ENCODE measurements at regions not wholly inside any gene's neighbourhood (a gene's known extent, or its start where the extent isn't known, plus 50 kb on each side); places are given as distances from the start of the nearest gene placed in this dataset.

DNA sequence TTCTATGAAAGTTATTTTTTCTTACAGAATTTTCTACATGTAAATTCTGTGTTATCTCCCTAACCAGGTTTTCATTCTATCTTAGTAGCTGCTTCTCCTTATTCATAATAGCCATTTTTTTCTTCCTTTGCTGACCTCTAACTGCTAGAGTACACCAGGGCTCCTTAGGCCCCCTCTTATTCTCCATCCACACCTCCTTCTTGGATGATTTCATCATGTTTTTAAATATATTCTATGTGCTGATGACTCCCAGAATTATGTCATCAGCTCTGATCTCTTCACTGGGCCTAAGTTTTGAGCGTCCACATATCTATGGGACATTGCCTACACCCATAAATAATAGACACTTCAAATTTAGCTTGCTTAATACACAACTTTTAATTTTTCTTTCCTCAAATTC, 721.5 kb downstream of the SLC16A7 start:
- Mint-ChIP-seq H3K4me1 (peaks cover 4% of the 10 kb centered on the region), H3K36me3 (ENCODE audit: low read depth) (no peaks in the 10 kb centered on the region), H3K27me3 (ENCODE audit: low read depth) (no peaks in the 10 kb centered on the region), H3K27ac (ENCODE audit: unreplicated experiment) (no peak overlapping the region), H3K4me3 (no peak overlapping the region), H3K9me3 (no peaks in the 10 kb centered on the region)
- DNase-seq (ENCODE audit: low read depth, low spot score): no peak
- TF ChIP-seq CTCF (conservative IDR thresholded peaks at IDR 0.05): no peak

DNA sequence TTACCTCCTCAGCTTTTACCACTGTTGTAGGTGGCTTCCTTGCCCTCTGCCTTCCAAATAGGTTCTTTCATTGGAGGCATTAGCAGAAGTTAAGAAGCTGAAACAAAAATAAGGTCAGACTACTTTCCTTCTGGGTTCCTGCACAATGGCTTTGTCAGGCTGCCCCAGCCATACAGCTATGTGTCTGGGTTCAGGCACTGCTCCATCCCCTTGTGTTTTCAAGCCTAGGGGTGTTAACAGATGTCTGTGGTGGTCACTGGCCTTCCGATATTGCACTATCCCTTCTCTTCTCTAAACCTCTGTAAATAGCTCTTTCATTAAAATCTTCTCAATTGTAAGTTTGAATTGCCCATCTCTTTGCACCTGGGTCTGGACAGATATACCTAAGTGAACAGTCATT, 728.9 kb downstream of the SLC16A7 start:
- Mint-ChIP-seq H3K9me3 (no peaks in the 10 kb centered on the region), H3K4me3 (no peak overlapping the region), H3K36me3 (ENCODE audit: low read depth) (no peaks in the 10 kb centered on the region), H3K27me3 (ENCODE audit: low read depth) (no peaks in the 10 kb centered on the region), H3K4me1 (no peaks in the 10 kb centered on the region), H3K27ac (ENCODE audit: unreplicated experiment) (no peak overlapping the region)
- DNase-seq (ENCODE audit: low read depth, low spot score): no peak
- TF ChIP-seq CTCF (conservative IDR thresholded peaks at IDR 0.05): no peak

DNA sequence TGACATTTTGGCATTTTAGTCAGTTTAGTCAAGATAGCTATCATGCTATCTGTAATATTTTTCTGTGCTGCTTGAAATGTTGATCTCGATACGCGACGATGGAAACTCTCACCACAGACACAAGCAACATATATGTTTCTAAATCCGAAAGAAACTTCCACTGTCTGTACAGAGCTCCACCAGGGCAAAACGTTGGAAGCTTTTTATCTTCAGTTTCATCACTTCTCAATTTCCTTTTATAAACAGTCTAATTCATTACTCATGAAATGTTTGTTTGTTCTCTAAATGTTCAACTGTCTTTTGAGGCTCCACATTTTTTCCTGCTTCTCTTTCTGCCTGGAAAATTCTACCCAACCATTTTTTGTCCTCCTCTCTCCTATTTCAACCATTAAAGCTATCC, 737.6 kb downstream of the SLC16A7 start:
- no peaks in the 10 kb centered on the region for H3K4me1 Mint-ChIP-seq

DNA sequence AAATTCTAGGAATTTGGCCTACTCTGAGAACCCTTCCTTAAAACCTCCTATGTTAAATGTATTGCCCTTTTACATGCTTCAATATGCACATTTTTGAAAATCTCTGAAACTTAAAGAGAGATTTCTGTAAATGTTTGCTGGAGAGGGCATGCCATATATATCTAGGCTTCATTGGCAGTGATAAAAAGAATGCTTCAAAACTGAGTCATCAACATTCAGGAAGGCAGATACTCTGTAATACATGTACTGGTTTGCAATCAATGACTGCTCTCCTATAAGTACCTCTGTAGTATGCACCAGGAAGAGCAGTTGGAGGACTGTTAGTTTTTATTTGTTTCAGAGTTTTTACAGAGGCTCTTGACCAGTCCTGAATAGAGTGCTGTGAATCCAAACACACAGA, 739.9 kb downstream of the SLC16A7 start:
- no peak for TF ChIP-seq CTCF (conservative IDR thresholded peaks at IDR 0.05)
- no peaks in the 10 kb centered on the region for H3K4me1 Mint-ChIP-seq
- no peak overlapping the region for H3K27ac Mint-ChIP-seq (ENCODE audit: unreplicated experiment)
- no peak for DNase-seq (ENCODE audit: low read depth, low spot score)
- H3K36me3 Mint-ChIP-seq (ENCODE audit: low read depth): no peaks in the 10 kb centered on the region
- no peaks in the 10 kb centered on the region for H3K9me3 Mint-ChIP-seq
- H3K27me3 Mint-ChIP-seq (ENCODE audit: low read depth): no peaks in the 10 kb centered on the region
- no peak overlapping the region for H3K4me3 Mint-ChIP-seq

More for the DNA sequence above, 737.6 kb downstream of the SLC16A7 start:
- TF ChIP-seq CTCF (conservative IDR thresholded peaks at IDR 0.05): no peak
- no peaks in the 10 kb centered on the region for H3K9me3 Mint-ChIP-seq
- no peak overlapping the region for H3K4me3 Mint-ChIP-seq
- H3K27me3 Mint-ChIP-seq (ENCODE audit: low read depth): no peaks in the 10 kb centered on the region
- H3K36me3 Mint-ChIP-seq (ENCODE audit: low read depth): no peaks in the 10 kb centered on the region
- H3K27ac Mint-ChIP-seq (ENCODE audit: unreplicated experiment): no peak overlapping the region
- DNase-seq (ENCODE audit: low read depth, low spot score): no peak

- Mint-ChIP-seq H3K36me3 (ENCODE audit: low read depth) (no peaks in the 10 kb centered on the region), H3K9me3 (no peaks in the 10 kb centered on the region), H3K27ac (ENCODE audit: unreplicated experiment) (no peak overlapping the region), H3K4me3 (no peak overlapping the region), H3K4me1 (no peaks in the 10 kb centered on the region), H3K27me3 (ENCODE audit: low read depth) (no peaks in the 10 kb centered on the region)
- no peak for DNase-seq (ENCODE audit: low read depth, low spot score)
- no peak for TF ChIP-seq CTCF (conservative IDR thresholded peaks at IDR 0.05)
Observed at GRCh38 chr12:60337839-60338549, 742.2 kb downstream of the SLC16A7 start.
